ENCODE measurements at regions not wholly inside any gene's neighbourhood (a gene's known extent, or its start where the extent isn't known, plus 50 kb on each side); places are given as distances from the start of the nearest gene placed in this dataset.

DNA sequence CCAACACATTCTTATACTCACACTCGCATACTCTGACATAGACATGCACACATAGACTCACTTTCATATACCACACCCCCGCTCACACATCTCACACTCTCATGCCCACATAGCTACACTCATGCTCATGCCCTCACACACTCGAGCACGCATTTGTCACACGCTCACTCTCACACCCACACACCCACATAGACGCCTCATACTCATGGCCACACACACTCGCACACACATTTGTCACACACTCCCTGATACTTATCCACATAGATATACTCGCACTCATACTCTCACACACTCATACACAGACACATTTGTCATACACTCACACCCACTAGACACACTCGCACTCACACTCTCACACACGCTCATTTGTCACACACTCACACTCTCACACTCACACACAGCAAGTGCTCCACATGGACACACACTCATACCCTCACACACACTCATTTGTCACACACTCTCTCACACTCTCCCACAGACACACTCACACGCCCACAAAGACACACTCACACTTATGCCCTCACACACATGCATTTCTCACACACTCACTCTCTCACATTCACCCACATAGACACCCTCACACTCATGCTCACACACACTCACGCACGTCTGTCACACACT, 50.9 kb downstream of the TNP1 start:
- no peak overlapping the region for H3K27ac ChIP-seq
- TF ChIP-seq, protein P1, sequence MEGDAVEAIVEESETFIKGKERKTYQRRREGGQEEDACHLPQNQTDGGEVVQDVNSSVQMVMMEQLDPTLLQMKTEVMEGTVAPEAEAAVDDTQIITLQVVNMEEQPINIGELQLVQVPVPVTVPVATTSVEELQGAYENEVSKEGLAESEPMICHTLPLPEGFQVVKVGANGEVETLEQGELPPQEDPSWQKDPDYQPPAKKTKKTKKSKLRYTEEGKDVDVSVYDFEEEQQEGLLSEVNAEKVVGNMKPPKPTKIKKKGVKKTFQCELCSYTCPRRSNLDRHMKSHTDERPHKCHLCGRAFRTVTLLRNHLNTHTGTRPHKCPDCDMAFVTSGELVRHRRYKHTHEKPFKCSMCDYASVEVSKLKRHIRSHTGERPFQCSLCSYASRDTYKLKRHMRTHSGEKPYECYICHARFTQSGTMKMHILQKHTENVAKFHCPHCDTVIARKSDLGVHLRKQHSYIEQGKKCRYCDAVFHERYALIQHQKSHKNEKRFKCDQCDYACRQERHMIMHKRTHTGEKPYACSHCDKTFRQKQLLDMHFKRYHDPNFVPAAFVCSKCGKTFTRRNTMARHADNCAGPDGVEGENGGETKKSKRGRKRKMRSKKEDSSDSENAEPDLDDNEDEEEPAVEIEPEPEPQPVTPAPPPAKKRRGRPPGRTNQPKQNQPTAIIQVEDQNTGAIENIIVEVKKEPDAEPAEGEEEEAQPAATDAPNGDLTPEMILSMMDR (conservative IDR thresholded peaks at IDR 0.05): no peak
- no peak for TF ChIP-seq ZFX (IDR thresholded peaks at IDR 0.05)

DNA sequence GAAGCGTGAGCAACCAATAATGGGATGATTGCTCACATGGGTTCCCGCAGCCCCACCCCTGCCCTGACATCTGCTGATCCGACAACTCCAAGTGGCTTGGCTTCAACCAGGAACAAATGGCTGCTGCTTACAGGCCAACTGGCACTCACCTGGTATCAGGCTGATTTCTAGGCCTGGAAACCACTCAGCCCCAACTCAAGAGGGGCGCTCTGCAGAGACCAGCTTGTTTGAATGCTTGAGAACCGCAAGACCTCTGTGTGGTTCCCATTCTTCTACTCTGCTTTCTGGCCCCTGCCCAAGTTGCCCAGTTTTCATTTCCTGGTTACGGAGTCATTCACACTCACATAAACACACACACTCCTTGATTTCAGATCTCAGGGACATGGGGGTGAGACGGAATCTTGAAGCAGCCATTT, 52.0 kb downstream of the TNP1 start:
- no peak for TF ChIP-seq ZFX (IDR thresholded peaks at IDR 0.05)
- TF ChIP-seq, protein P1 (conservative IDR thresholded peaks at IDR 0.05): no peak
- H3K27ac ChIP-seq: no peak overlapping the region

DNA sequence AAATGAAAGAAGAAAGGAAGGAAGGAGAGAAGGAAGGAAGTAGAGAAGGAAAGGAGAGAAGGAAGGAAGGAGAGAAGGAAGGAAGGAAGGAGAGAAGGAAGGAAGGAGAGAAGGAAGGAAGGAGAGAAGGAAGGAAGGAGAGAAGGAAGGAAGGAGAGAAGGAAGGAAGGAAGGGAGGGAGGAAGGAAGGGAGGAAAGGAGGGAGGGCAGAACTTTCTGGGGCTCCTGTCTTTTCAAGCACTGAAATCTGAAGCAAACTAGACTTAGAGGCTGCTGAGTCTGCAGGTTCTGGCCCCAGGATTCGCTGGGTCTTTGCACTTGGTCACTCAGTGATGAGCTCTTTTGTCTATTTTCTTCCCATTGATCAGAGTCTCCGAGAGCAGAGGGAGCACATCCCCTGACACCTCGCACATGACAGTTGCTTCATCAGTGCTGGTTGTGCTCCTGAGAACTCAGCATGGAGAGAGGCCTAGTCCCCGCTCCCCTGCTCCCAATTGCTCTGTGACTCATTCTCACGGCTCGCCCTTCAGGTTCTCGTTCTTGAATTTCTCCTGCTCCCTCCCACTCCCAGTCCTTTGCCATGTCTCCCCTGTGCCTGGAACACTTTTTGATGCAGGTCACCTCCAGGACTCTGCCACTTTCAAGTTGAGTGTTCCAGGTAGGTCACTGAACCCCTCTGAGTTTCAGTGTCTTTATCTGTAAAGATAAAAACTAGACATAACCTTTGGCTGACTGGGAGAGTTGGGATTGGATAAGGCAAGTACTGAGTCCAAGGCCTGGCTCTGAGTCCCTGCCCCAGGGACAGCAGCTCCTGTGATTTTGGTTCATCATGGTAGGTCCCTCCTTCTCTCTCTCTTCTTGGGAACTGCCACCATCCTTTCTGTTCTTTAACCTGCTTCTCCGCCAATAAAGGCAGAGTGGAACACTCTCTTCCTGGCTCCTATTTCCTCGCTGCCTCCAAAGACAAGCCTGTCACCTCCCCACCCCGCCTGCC, 55.2 kb downstream of the TNP1 start:
- no peak overlapping the region for H3K27ac ChIP-seq
- TF ChIP-seq, protein P1 (conservative IDR thresholded peaks at IDR 0.05): no peak
- TF ChIP-seq ZFX (IDR thresholded peaks at IDR 0.05): no peak

DNA sequence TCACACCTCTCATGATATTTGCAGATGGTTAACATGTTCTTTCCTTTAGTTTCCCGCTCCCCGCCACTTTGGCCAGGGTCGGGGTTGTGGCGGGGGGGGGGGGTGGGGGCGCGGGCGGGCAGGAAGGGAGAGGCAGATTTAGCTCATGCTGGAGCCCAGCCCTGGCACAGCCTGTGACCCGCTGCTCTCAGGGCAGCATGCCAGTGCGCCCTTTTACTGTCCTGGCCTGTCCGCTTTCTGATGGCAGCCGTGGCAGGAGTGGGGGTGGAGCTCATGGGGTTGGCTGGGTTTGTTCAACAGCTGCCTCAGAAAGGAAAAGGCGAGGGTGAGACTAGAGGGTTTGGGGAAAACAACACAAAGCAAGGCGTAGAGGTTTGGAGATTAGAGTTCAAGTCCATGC, 56.1 kb downstream of the TNP1 start:
- TF ChIP-seq, protein P1 (conservative IDR thresholded peaks at IDR 0.05): no peak
- no peak for TF ChIP-seq ZFX (IDR thresholded peaks at IDR 0.05)
- no peak overlapping the region for H3K27ac ChIP-seq

DNA sequence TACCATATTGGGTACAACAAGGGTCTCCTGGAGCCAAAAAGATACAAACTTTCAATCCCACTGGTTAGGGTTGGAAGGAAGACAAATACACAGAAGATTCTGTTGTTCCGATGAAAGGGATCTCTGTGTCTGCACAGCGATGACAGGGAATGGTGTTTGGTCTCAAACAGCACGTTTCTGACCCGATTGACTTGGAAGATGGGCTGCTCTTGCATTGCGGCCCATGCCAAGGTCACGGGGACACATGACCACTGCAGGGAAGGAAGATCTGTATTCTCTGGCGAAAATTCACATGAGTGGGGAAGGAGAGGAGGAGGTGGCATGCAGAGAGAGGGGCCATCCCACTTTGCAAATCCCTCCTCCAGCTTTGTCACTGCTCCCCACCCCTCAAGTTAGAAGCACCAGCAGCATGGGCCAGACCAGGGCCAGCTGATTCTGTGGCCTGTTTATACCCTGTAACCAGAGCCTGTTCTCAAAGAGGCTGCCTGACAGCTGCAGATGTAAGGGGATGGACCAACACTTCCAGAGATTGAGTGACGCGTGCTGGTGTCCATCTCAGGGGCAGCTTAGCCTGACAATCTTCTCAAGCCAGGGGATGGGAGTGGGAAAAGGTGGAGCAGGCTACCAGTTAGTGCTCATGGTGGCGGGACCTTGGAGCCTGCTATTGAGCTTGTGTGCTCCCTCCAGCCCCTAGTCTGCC, 57.2 kb downstream of the TNP1 start:
- H3K27ac ChIP-seq: no peak overlapping the region
- TF ChIP-seq ZFX (IDR thresholded peaks at IDR 0.05): no peak
- TF ChIP-seq, protein P1 (conservative IDR thresholded peaks at IDR 0.05): no peak

DNA sequence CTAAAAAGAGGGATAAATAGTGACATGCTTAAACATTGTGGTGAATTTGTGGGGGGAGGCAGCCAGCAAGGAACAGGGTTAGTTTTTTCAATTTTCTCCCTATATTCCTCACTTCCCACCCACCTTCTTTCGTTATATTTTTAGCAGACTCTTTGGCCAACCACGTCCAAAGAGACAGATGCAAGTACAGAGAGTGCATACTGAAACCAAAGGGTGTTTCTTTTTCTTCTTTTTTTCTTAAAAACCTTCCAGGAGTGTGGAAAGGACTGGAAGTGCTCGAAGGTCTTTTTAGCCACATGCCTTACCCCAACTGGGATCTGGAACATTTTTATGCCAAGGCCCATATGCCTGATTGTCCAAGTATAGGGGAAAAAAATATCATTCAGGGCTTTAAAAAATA, 59.0 kb downstream of the TNP1 start:
- H3K27ac ChIP-seq: no peak overlapping the region
- no peak for TF ChIP-seq ZFX (IDR thresholded peaks at IDR 0.05)
- TF ChIP-seq, protein P1 (conservative IDR thresholded peaks at IDR 0.05): no peak

Measured in C4-2B (cell line).